GM19238 (cell line): ENCODE measurements at regions not wholly inside any gene's neighbourhood (a gene's known extent, or its start where the extent isn't known, plus 50 kb on each side); places are given as distances from the start of the nearest gene placed in this dataset.
"Not testable (repeated sequence)": the region's sequence is repeated elsewhere in the genome, so short reads cannot be mapped to it uniquely, and the experiment has no call there.

Source experiments
- DNase-seq: peaks from one replicate; pipeline ENCODE4 v3.0.0; 2011; ENCODE audit warnings: low spot score; ENCODE audit not compliant: insufficient read length

DNA sequence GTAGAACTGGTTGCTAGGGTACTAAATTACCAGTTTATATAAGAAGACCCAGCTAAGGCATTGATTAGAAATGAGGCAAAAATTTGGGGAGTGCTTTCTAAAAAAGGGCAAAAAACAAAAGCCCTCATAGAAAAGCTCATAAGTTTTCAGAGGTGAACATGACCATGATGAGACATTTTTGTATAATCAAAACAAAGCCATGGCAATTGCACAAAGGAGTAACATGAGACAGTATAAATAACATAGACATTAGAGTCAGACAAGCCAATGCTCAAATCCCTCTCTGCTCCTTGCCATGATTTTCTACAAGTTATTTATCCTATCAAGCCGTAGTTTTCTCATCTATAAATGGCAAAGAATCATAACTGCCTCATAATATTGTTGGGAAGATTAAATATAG, 112.2 kb upstream of the ADTRP start:
- DNase-seq: no peak

DNA sequence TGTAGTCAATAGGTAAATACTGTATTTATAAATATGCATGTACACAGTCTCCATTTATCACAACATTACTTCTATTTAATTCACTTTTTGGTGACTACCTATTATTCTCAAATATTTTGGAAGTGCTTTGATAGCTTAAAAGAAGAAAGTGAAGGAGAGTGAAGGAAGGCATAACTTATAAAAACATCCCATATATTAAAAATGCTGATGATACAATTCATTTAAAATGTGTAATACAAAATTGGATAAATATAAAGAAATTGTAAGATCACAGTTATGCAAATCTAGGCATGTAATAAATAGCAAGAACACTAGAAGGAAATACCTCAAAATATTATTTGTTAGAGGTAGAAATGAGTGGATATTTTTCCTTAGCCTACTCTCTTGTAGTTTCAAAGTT, 111.6 kb upstream of the ADTRP start:
- DNase-seq: no peak

DNA sequence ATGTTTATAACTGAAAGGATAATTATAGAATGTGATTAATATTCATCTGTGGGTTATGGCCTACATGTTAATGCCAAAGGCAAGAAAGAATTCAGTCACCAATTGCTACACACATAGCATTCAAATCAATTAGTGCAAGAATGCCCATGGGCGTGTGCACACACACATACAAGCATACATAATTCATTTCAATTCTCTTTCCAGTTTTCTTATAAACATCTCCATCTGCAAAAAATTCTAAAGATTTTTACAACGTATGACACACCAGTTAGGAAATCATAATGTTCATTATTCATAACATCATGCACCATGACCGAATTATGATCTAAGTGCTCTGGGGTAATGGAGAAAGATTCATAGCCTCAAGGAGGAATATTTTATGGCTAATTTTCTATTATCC, 111.0 kb upstream of the ADTRP start:
- no peak for DNase-seq

DNA sequence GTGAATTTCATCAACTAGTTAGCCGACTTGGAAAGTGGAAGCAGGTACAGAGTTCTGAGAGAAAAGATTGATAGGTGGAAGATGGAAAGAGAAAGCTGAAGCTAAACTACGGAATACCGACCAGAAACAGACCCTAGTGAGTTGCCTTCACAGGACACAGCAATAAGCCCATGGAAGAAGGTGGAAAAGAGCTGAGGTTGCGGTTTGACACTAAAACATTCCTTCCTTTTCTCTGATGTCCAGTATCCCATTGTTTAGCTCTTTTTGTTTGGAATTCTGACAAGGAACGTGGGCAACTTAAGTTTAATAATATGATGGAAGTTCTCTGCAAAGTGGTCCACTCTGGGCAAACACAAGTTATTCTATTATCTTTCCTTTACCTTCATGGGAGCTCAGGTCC, 110.1 kb upstream of the ADTRP start:
- DNase-seq: no peak

DNA sequence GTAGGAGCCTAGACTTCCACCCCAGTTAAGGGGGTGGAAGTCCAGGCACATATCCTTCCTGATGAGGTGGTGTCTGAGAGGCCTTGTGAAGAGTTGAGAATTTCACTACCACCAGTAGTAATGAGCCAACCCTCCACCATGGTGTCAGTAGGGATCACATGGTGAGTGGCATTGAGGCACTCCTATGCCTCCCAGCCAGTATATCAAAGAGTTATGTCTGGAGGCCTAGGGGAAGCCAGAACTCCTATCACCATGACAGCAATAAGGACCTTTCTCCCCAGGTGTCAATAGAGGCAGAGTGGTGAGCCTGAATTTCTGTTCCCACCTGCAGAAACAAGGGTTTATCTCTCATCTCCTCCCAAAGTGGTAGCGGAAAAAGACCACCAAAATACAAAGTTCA, 106.6 kb upstream of the ADTRP start:
- DNase-seq: no peak

DNA sequence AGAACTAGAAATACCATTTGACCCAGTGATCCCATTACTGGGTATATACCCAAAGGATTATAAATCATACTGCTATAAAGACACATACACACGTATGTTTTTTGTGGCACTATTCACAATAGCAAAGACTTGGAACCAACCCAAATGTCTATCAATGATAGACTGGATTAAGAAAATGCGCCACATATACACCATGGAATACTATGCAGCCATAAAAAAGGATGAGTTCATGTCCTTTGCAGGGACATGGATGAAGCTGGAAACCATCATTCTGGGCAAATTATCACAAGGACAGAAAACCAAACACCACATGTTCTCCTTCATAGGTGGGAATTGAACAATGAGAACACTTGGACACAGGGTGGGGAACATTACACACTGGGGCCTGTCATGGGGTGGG, 104.9 kb upstream of the ADTRP start:
- not testable (repeated sequence) for DNase-seq

DNA sequence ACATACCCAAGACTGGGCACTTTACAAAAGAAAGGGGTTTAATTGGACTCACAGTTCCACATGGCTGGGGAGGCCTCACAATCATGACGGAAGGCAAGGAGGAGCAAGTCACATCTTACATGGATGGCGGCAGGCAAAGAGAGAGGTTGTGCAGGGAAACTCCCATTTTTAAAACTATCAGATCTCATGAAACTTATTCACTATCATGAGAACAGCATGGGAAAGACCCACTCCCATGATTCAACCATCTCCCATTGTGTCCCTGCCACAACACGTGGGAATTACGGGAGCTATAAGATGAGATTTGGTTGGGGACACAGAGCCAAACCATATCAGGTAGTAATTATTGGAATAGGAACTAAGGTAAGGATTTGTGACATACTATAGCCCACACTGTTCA, 101.6 kb upstream of the ADTRP start:
- DNase-seq: not testable (repeated sequence)

DNA sequence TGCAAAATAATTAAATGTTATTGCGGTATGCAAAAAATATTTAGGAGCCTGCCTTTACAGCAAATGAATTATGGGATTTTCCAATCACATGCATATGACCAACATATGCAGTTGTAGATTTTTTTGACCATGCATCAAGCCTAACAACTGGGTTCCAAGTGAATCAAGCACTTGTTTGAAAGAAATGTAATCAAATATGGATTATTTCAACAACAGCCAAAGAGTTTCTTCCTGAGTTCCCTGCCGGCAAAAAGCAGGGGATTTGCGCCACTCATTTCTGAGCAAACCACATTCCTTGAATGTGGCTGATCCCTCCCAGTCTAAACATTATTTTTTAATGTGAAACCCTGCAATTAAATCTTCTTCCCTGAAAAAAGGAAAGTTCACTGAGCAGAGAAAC, 100.1 kb upstream of the ADTRP start:
- DNase-seq: no peak

DNA sequence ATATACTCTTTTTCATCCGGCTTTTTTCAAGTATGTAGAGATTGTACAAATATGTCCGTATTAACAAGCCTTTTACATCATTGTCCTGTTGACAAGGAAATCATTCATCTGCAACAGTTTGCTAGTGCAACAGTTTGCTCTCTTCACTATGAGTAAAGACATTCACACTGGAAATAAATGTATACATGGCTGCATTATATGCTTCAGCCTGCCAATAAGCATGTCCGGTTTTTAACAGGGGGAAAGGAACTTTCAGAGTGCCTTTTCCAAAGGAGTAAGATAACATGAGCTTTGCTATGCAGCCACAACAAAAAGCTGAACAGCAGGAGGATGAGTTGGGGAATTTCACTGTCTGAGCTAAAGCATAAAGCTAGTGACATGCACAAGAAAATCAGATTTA, 99.4 kb upstream of the ADTRP start:
- no peak for DNase-seq

DNA sequence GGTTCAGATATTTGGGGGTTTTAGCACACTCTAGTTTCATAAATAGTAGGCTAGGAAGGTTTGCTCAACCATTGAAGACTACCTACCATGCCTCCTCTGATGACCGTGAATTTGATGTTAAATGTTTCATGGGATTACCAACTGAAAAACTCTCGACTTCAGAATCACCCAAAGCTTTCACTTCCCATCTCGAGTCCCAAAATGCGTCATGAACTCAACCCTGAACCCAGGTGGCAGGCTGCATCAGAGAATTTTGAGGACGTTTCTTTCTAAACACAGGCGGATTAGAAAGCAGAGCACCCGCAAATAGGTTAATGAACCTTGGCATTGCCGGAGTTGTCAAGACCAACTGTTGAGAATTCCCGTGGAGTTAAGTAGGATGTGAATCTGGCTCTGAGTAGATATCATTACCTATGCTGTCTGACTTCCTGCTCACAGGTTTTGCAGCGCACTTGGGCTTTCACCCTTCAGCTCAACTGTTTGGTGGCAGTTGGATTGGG, 98.4 kb upstream of the ADTRP start:
- peak; percentile 4 for DNase-seq

DNA sequence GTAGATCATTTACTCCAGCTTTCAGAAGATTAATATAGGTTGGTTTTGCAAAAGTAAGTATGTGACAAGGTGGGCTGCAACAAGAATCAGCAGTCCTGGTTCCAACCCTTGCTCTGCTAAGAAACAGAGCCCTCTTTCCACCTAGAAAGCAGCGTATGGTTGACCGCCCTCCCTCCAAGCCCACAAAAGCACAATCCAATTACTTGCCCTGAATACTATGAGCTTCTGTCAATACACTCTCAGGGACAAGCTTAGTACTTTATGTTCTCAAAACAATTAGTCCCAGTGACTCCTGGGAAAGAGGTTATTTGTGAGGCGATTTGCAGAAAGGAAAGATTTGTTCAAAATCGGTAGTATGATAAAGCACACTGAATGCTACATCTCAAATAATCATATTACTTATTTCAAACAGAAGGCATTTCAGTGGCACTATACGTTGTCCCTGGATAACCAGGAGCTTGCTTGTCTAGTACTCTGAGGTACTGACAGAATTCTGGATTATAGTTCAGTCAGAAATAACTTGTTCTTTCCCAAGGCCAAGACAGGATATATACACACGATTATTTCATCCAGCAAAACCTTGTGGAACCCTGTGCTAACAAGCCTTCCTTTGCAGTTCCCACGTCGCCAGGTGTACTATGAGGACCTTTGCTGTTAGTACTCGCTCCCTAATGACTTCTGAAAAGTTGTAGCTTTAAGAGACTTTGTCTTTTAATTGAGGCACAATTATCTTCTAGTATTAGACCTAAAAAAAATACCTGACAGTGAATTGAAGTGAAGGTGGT, 96.9 kb upstream of the ADTRP start:
- DNase-seq: no peak

DNA sequence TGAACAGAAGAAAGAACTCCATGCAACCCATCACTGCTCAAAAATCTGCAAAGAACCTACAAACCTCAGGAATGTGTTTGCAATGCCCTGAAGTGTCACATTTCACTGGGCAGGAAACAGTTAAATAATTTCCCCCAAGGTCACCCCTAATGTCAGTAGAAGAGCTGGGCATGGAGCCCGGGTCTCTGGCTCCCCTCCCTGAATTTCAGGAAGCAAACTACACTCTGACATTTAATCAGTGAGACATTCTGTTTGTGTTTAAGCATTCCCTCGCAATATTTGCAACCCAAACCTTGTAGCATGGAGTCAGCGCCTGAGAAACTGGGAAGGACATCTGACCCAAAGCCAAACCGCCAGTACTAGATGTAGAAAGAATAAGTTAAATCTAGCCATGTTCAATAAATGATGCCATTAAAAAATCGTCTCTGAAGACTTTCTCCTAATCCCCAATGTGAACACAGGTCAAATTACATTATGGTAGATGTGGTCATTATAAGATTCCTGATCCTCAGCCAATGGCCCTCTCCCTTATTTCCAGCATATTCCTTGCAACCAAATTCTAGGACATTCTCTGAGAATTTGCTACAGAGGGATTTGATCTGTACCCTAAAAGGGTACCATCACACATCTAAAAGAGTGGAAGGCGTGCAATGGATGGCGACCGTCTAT, 91.2 kb upstream of the ADTRP start:
- no peak for DNase-seq

DNA sequence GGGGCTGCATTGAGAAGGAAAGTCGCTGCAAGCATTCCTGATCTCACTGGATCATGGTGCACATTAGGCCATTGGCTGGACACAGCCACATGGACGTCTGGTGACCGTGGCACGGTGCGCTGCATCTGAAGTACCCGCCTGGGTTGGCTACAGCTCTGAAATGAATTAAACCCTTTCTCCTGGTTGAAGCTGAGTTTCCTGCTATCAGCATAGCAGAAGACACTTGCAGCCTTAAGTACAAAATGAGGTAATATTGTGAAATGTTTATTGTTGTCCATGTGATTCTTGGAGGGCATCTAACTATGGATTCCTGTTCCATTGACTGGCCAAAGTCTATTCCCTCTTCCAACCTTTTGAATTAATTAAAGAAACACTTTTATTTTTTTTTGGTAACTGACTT, 89.8 kb upstream of the ADTRP start:
- DNase-seq: no peak

DNA sequence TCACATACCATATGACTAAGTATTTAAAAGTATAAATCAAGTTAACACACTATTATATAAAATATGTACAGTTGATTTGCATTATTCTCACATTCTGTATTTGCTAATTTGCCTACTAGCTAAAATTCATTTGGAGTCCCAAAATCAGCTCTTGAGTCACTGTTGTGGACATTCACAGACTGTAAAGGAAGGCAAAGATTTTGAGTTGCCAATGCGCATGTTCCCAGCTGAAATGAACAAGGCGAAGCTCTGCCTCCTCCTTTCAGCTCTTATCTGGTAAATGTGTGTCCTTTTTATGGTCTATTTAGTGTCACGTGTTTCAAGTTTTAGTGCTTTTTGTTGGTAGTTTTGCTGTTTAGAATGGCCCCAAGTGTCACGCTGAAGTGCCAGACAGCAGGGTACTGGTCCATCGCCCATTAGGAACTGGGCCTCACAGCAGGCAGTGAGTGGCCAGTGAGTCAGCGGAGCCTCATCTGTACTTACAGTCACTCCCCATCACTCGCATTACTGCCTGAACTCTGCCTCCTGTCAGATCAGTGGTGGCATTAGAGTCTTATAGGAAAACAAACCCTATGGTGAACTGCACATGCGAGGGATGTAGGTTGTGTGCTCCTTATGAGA, 87.2 kb upstream of the ADTRP start:
- DNase-seq: no peak

DNA sequence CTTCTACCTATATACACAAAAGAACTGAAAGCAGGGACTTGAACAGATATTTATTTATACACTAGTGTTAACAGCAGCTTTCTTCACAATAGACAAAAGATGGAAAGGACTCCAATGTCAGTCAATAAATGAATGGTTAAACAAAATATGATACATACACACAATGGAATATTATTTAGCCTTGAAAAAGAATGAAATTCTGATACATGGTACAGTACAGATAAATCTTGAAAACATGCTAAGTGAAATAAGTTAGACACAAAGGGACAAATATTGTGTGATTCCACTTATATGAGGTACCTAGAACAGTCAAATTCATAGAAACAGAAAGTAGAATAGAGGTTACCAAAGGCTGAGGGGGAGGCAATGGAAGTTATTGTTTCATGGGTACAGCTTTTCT, 79.8 kb upstream of the ADTRP start:
- no peak for DNase-seq

DNA sequence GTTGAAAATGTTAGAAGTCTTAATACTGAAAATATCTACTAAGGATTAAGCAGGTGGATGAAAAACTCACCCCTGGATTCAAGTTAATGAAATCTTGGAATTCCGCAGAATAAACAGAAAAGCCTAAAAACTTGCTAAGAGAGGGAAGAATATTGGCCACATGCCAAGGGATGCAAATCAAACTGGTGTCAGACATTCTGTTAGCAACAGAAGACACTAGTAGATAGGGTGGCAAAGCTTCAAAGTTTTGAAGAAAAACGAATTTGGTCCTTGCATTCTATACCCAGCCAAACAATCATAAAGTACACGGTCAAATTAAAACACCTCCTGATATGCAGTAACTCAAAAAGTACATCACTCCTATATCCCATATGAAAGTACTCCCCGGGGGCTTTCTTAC, 77.1 kb upstream of the ADTRP start:
- no peak for DNase-seq

DNA sequence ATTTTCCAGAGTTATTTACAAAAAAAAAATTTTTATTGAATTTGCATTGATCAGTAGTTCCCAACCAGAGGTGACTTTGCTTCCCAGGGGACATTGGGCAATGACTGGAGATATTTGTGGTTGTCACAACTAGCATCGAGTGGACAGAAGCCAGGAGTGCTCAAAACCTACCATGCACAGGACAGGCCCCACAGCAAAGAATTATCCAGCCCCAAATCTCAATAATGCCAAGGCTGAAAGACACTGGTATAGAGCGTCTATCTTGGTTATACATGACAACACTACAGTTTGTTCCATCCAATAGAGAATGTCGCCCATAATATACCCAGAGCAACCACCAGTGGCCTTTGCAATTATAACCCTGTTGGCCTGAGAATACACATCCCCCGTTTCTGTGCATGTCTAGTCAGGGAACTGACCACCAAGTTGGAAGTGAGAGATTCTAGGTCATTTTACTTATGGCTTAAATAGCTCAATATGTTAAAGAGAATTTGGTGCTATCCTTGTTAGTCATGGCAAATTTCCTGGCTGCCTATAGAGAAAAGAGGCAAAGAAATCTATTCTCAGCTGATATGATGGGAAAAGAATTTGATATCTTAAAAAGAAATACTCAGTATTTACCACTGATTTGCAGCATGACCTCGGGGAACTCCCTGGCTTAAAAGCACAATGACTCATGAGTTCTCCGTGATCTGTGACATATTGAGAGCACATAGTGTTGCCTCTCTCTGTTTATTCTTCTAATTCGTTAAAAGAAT, 76.0 kb upstream of the ADTRP start:
- DNase-seq: no peak

DNA sequence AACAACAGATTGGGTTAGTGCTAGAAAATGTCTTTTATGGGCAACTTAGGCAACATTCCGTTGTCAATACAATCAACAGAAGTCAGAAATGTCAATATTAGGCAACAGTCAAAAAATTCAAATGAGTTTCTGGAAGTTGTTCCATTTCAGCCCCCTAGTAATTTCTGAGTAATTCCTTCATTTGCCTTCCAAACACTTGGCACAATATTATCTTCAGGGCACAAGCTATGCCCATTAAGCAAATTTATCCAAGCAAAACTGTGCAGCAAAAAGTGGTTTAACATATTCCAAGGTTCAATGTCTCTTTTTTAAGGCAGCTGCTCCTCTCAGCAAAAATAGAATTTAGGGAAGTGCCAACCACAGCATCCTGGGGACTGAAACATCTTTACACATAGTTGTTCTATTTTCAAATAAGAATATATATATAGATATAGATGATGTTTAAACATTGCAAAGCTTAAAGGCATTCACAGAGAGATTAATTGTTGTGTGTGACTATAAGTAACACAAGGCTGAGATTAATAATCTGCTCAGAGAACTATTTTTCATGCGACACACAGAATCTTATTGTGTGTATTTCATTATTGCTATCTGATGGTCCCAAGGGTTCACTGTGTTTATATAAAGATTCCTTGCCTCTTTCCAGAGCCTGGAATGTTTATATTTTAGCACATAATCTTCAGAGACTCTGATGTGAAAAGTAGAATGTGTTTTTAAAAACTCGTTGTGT, 75.2 kb upstream of the ADTRP start:
- no peak for DNase-seq

DNA sequence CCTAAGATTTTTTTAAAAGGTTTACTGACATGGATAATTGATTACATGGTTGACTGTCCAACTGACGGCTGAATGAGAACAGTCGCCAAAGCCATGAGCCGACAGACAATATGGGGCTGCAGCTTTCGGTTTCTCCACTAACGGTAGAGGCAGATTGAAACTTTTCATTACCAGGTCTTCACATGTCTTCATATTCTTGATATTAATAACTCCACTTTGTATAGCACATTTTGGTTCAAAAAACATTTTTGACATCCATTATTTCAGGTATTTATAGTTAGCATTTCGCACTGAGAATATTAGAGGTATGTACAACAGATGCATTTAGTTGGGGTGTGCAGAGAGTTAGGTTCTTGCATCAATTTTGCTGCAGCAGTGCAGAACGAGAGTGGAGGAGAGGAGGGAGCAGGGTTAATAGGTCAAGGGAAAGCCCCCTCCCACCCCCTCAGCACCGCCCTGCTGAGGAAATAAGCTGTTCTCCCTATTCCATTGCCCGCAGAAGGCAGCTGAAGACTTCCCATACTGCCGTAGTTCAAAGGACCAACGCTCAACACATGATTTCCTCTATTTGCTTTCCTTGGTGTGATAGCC, 73.6 kb upstream of the ADTRP start:
- no peak for DNase-seq

DNA sequence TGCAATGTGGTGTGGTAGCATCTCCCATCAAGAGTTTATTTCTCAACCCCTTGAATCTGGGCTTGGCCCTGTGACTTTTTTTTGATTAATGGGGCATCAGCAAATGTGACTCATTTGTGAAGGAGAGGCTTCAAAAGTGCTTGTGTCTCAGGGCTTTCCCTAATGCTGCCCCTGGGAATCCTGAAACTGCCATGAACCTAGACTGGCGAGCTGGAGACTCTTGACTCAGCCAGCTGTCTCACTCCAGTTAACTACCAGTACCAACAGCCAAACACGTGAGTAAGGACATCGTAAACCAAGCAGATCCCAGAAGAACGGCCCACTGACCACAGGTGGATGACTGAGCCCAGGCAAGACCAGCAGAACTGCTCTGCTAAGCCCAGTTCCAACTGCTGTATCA, 72.8 kb upstream of the ADTRP start:
- DNase-seq: no peak
